ENCODE measurements at regions not wholly inside any gene's neighbourhood (a gene's known extent, or its start where the extent isn't known, plus 50 kb on each side); places are given as distances from the start of the nearest gene placed in this dataset.
"Not testable (repeated sequence)": the region's sequence is repeated elsewhere in the genome, so short reads cannot be mapped to it uniquely, and the experiment has no call there.

DNA sequence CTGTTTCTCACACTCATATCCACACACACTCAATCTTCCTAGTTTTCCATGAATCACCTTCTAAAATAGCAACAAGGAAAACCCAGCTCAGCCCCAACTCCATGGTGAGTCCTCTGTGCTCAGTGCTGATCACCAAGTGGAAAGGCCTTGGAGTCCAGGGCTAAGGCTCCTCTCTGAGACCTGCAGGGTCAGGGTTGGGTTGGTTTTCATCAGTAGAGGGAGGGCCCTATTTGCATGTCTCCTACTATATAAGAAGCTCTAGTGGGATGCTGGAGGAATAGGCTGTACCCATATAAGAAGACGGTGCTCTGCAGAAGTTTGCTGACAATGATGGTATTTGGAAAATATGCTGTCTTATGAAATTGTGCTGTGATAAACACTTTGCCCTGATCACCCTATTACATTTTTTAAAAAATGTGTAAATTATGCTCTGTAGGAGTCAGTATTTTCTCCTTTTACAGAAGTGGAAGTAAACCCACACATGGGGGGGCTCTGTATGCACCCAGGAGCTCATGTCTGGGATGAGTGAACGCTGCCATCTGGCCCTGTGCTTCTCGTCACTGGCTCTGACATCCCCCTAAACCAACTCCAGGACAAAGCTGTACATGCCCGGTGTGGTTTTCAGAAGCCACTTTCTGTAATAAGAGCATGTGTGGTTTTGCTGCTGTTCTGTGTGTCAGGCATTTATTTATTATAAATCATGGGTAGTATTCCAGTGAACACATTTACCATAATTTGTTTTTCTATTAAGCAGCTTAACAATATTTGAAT is 536.3 kb downstream of the TMEM121 start:
- Histone ChIP-seq H3K27ac (ENCODE audit: low read length) (no peak overlapping the region), H3K27me3 (ENCODE audit: low read depth, low read length) (peaks cover 3% of the 10 kb centered on the region), H3K4me1 (ENCODE audit: control insufficient read depth in 1 of 2, insufficient read depth in 2 of 2, low read length in 2 of 2) (no peaks in the 10 kb centered on the region), H3K4me3 (ENCODE audit: low read depth in 1 of 2, low read length in 2 of 2) (no peak overlapping the region), H3K36me3 (ENCODE audit: control insufficient read depth in 1 of 2, insufficient read depth in 2 of 2, low read length in 2 of 2) (no peaks in the 10 kb centered on the region), H3K9me3 (ENCODE audit: control insufficient read depth in 1 of 2, low read length in 2 of 2) (no peaks in the 10 kb centered on the region)

DNA sequence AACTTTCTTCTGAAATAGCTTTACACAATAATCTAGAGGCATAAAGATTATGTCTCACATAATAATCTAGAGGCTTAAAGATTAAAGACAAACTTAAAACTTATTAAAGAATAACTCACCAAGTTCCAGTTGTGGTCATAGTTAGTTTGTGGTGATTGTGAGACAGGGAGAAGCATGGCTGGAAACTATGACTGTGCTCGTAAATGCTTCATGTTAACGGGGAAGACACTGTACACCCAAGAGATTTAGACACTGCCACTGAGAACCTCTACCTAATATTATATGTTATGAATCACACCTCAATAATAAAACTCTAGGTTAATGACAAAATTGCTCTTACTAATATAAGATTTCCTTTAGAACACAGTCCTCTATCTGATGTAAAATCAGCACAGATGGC is 541.6 kb downstream of the TMEM121 start:
- Histone ChIP-seq H3K4me1 (ENCODE audit: control insufficient read depth in 1 of 2, insufficient read depth in 2 of 2, low read length in 2 of 2) (no peaks in the 10 kb centered on the region), H3K9me3 (ENCODE audit: control insufficient read depth in 1 of 2, low read length in 2 of 2) (no peaks in the 10 kb centered on the region), H3K4me3 (ENCODE audit: low read depth in 1 of 2, low read length in 2 of 2) (no peak overlapping the region), H3K27ac (ENCODE audit: low read length) (no peak overlapping the region), H3K36me3 (ENCODE audit: control insufficient read depth in 1 of 2, insufficient read depth in 2 of 2, low read length in 2 of 2) (no peaks in the 10 kb centered on the region), H3K27me3 (ENCODE audit: low read depth, low read length) (no peaks in the 10 kb centered on the region)

GRCh38 chr14:106069804-106070625 is 543.6 kb downstream of the TMEM121 start:
- no peaks in the 10 kb centered on the region for H3K9me3 ChIP-seq (ENCODE audit: control insufficient read depth in 1 of 2, low read length in 2 of 2)
- no peaks in the 10 kb centered on the region for H3K27me3 ChIP-seq (ENCODE audit: low read depth, low read length)
- no peaks in the 10 kb centered on the region for H3K36me3 ChIP-seq (ENCODE audit: control insufficient read depth in 1 of 2, insufficient read depth in 2 of 2, low read length in 2 of 2)
- H3K4me1 ChIP-seq (ENCODE audit: control insufficient read depth in 1 of 2, insufficient read depth in 2 of 2, low read length in 2 of 2): no peaks in the 10 kb centered on the region
- no peak overlapping the region for H3K4me3 ChIP-seq (ENCODE audit: low read depth in 1 of 2, low read length in 2 of 2)
- H3K27ac ChIP-seq (ENCODE audit: low read length): no peak overlapping the region

DNA sequence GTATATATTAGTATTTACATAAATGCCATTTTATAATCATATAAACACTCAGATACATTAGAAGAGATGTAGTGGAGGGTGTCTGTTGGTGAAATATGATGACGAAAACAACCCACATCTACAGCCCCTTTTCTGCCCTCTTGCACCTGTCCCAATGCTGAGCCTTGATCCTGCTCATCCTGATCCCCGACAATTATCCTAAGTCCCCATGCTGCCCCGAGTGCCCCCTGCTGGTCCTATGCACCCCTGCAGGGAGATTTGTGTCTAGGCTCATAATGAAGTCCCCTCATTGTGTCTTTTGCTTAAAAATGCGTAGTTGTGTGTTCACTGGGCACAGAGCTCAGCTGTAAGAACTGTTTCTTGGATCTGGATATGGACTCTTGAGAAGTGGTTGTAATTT is 554.5 kb downstream of the TMEM121 start:
- Histone ChIP-seq H3K9me3 (ENCODE audit: control insufficient read depth in 1 of 2, low read length in 2 of 2) (no peaks in the 10 kb centered on the region), H3K27ac (ENCODE audit: low read length) (no peak overlapping the region), H3K36me3 (ENCODE audit: control insufficient read depth in 1 of 2, insufficient read depth in 2 of 2, low read length in 2 of 2) (no peaks in the 10 kb centered on the region), H3K27me3 (ENCODE audit: low read depth, low read length) (no peaks in the 10 kb centered on the region), H3K4me3 (ENCODE audit: low read depth in 1 of 2, low read length in 2 of 2) (no peak overlapping the region), H3K4me1 (ENCODE audit: control insufficient read depth in 1 of 2, insufficient read depth in 2 of 2, low read length in 2 of 2) (no peaks in the 10 kb centered on the region)

- H3K9me3 ChIP-seq (ENCODE audit: control insufficient read depth in 1 of 2, low read length in 2 of 2); H3K27ac ChIP-seq (ENCODE audit: low read length); H3K4me1 ChIP-seq (ENCODE audit: control insufficient read depth in 1 of 2, insufficient read depth in 2 of 2, low read length in 2 of 2); H3K27me3 ChIP-seq (ENCODE audit: low read depth, low read length); H3K36me3 ChIP-seq (ENCODE audit: control insufficient read depth in 1 of 2, insufficient read depth in 2 of 2, low read length in 2 of 2); H3K4me3 ChIP-seq (ENCODE audit: low read depth in 1 of 2, low read length in 2 of 2): not testable (repeated sequence)
These were observed 555.3 kb downstream of the TMEM121 start for GRCh38 chr14:106081721-106082120.

DNA sequence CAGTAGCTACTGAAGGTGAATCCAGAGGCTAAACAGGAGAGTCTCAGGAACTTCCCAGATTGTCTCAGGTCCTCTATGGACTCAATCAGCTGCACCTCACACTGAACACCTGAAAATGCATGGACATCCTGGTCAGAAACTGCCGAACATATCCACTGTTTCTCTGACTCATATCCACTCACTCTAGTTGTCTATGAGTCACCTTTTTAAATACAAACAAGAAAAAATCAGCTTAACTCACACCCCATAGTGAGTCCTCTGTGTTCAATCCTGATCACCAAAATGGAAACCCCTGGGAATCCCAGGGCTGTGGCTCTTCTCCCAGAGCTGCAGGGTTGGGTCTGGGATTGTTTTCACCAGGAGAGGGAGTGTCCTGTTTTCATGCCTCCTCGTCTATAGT is 556.7 kb downstream of the TMEM121 start:
- no peaks in the 10 kb centered on the region for H3K9me3 ChIP-seq (ENCODE audit: control insufficient read depth in 1 of 2, low read length in 2 of 2)
- no peaks in the 10 kb centered on the region for H3K27me3 ChIP-seq (ENCODE audit: low read depth, low read length)
- H3K27ac ChIP-seq (ENCODE audit: low read length): no peak overlapping the region
- H3K4me1 ChIP-seq (ENCODE audit: control insufficient read depth in 1 of 2, insufficient read depth in 2 of 2, low read length in 2 of 2): no peaks in the 10 kb centered on the region
- H3K4me3 ChIP-seq (ENCODE audit: low read depth in 1 of 2, low read length in 2 of 2): no peak overlapping the region
- no peaks in the 10 kb centered on the region for H3K36me3 ChIP-seq (ENCODE audit: control insufficient read depth in 1 of 2, insufficient read depth in 2 of 2, low read length in 2 of 2)

DNA sequence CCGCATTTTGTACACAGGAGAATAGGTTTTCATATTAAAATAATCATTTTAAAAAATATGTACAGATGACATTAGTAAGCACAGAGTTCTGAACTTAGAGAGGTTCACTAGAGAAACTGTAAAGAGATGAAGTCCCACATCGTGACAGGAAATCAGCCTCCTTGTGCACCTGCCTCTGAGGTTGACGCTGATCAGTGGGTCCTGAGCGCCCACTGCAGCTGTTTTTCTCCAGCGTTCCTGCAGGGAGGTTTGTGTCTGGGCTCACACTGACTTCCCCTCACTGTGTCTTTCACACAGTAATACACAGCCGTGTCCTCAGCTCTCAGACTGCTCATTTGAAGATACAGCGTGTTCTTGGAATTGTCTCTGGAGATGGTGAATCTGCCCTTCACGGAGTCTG is 561.5 kb downstream of the TMEM121 start:
- no peaks in the 10 kb centered on the region for H3K9me3 ChIP-seq (ENCODE audit: control insufficient read depth in 1 of 2, low read length in 2 of 2)
- H3K27ac ChIP-seq (ENCODE audit: low read length): no peak overlapping the region
- no peaks in the 10 kb centered on the region for H3K36me3 ChIP-seq (ENCODE audit: control insufficient read depth in 1 of 2, insufficient read depth in 2 of 2, low read length in 2 of 2)
- H3K27me3 ChIP-seq (ENCODE audit: low read depth, low read length): no peaks in the 10 kb centered on the region
- no peak overlapping the region for H3K4me3 ChIP-seq (ENCODE audit: low read depth in 1 of 2, low read length in 2 of 2)
- H3K4me1 ChIP-seq (ENCODE audit: control insufficient read depth in 1 of 2, insufficient read depth in 2 of 2, low read length in 2 of 2): no peaks in the 10 kb centered on the region

DNA sequence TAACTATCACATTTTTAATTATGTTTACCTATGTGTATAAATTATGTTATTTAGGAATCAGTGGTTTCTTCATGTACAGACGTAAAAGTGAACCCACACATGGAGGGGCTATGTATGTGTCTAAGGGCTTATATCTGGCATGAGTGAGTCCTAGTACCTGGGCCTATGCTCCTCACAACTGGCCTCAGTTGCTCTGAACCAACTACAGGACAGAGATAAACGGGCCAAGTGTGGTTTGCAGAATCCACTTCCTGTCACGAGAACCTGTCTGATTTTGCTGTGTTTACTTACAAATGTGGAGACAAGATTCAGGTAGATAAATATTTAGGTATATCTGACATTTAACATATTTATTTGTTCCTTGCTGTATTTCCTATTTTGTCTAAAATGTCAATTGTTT is 562.5 kb downstream of the TMEM121 start:
- not testable (repeated sequence) for H3K27ac ChIP-seq (ENCODE audit: low read length); H3K9me3 ChIP-seq (ENCODE audit: control insufficient read depth in 1 of 2, low read length in 2 of 2); H3K4me3 ChIP-seq (ENCODE audit: low read depth in 1 of 2, low read length in 2 of 2); H3K4me1 ChIP-seq (ENCODE audit: control insufficient read depth in 1 of 2, insufficient read depth in 2 of 2, low read length in 2 of 2); H3K36me3 ChIP-seq (ENCODE audit: control insufficient read depth in 1 of 2, insufficient read depth in 2 of 2, low read length in 2 of 2); H3K27me3 ChIP-seq (ENCODE audit: low read depth, low read length)

DNA sequence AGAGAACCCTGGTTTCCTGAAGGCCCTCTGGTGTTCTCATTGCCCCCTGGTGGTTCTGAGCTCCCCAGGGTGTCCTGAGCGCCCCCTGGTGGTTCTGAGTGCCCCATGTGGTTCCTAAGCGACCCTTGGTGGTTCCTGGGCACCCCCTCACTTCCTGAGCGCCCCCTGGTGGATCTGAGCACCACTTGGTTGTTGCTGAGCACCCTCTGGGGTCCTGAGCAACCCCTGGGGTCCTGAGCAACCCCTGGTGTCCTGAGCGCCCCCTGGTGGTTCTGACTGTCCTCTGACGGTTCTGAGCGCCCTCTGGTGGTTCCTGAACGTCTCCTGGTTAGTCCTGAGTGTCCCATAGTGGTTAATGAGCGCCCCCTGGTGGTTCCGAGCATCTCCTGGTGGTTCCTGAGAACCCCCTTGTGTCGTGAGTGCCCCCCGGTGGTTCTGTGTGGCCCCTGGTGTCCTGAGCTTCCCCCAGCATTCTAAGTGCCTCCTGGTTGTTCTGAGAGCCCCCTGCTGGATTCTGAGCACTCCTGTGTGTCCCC is 568.3 kb downstream of the TMEM121 start:
- no peaks in the 10 kb centered on the region for H3K36me3 ChIP-seq (ENCODE audit: control insufficient read depth in 1 of 2, insufficient read depth in 2 of 2, low read length in 2 of 2)
- H3K9me3 ChIP-seq (ENCODE audit: control insufficient read depth in 1 of 2, low read length in 2 of 2): no peaks in the 10 kb centered on the region
- H3K4me3 ChIP-seq (ENCODE audit: low read depth in 1 of 2, low read length in 2 of 2): no peak overlapping the region
- H3K4me1 ChIP-seq (ENCODE audit: control insufficient read depth in 1 of 2, insufficient read depth in 2 of 2, low read length in 2 of 2): no peaks in the 10 kb centered on the region
- H3K27ac ChIP-seq (ENCODE audit: low read length): no peak overlapping the region
- no peaks in the 10 kb centered on the region for H3K27me3 ChIP-seq (ENCODE audit: low read depth, low read length)

DNA sequence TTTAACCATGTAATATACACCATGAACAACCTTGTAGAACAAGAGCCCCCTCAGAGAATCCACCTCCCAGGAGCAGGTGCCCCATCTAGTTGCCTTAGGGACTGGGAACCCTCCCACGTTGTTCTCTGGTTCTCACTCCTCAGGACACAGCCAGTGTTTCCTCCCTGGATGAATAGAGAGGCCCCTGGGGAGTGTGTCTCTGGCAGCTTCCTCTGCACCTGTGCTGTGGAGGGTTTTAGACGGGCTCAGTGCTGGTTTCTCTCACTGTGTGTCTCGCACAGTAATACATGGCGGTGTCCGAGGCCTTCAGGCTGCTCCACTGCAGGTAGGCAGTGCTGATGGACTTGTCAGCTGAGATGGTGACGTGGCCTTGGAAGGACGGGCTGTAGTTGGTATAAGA is 581.3 kb downstream of the TMEM121 start:
- H3K36me3 ChIP-seq (ENCODE audit: control insufficient read depth in 1 of 2, insufficient read depth in 2 of 2, low read length in 2 of 2): no peaks in the 10 kb centered on the region
- no peaks in the 10 kb centered on the region for H3K4me1 ChIP-seq (ENCODE audit: control insufficient read depth in 1 of 2, insufficient read depth in 2 of 2, low read length in 2 of 2)
- no peaks in the 10 kb centered on the region for H3K9me3 ChIP-seq (ENCODE audit: control insufficient read depth in 1 of 2, low read length in 2 of 2)
- H3K27me3 ChIP-seq (ENCODE audit: low read depth, low read length): no peaks in the 10 kb centered on the region
- H3K27ac ChIP-seq (ENCODE audit: low read length): no peak overlapping the region
- H3K4me3 ChIP-seq (ENCODE audit: low read depth in 1 of 2, low read length in 2 of 2): no peak overlapping the region

DNA sequence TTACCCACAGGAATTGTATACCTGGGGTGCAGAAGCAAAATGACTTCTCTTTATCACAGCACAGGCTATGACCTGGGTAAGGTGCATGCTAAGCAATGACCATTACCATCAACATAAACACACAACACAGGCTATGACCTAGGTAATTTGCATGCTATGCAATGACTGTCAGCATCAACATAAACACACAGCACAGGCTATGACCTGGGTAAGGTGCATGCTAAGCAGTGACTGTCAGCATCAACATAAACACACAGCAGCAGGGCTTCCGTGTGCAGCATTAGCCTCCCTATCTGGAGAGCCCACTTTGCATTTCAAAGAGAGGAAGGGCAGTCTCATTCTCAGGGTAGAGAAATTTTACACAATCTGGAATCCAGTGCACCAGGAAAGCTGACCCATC is 583.0 kb downstream of the TMEM121 start:
- H3K36me3 ChIP-seq (ENCODE audit: control insufficient read depth in 1 of 2, insufficient read depth in 2 of 2, low read length in 2 of 2): no peaks in the 10 kb centered on the region
- no peaks in the 10 kb centered on the region for H3K27me3 ChIP-seq (ENCODE audit: low read depth, low read length)
- no peaks in the 10 kb centered on the region for H3K4me1 ChIP-seq (ENCODE audit: control insufficient read depth in 1 of 2, insufficient read depth in 2 of 2, low read length in 2 of 2)
- H3K9me3 ChIP-seq (ENCODE audit: control insufficient read depth in 1 of 2, low read length in 2 of 2): no peaks in the 10 kb centered on the region
- H3K4me3 ChIP-seq (ENCODE audit: low read depth in 1 of 2, low read length in 2 of 2): no peak overlapping the region
- H3K27ac ChIP-seq (ENCODE audit: low read length): no peak overlapping the region

All from muscle layer of duodenum (tissue), 2 donors.